Neural progenitor cell (in vitro differentiated cells): ENCODE measurements at regions not wholly inside any gene's neighbourhood (a gene's known extent, or its start where the extent isn't known, plus 50 kb on each side); places are given as distances from the start of the nearest gene placed in this dataset.

ENCODE experiments used
- CTCF ChIP-seq: fragments of 200-600 bp; sonication (generic); IDR thresholded peaks from 2 replicates; pipeline ENCODE4 v1.5.1; 2017; ENCODE audit warnings: antibody characterized with exemption, mild to moderate bottlenecking
- EZH2 ChIP-seq: fragments of 200-600 bp; sonication (generic); IDR thresholded peaks from 2 replicates; pipeline ENCODE4 v1.6.1; 2017; ENCODE audit warnings: antibody characterized with exemption, mild to moderate bottlenecking, moderate library complexity

GRCh38 chr2:16325976-16326510 lies 339.6 kb downstream of the CYRIA start:
- TF ChIP-seq CTCF = no peak
- TF ChIP-seq EZH2 = no peak
